ENCODE measurements at regions not wholly inside any gene's neighbourhood (a gene's known extent, or its start where the extent isn't known, plus 50 kb on each side); places are given as distances from the start of the nearest gene placed in this dataset.

DNA sequence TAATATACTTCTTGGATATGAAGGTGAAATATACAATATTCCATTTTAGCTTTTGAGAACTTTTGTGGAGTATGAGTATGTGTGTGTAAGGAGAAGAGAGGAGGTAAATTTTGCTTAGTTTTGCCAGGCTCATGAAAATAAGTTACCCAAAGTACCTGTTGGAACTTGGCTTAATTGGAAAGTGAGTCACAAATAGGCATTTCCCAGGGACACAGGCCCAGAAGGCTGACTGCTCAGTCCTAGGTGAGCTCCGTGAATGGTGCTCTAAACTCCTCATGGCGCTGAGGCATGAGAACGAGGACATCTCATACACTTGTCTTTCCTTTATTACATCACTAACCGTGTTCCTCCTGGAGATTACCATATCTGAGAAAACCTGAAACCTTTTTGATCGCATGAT is 148.5 kb upstream of the RAB12 start:
- TF ChIP-seq, protein P1, sequence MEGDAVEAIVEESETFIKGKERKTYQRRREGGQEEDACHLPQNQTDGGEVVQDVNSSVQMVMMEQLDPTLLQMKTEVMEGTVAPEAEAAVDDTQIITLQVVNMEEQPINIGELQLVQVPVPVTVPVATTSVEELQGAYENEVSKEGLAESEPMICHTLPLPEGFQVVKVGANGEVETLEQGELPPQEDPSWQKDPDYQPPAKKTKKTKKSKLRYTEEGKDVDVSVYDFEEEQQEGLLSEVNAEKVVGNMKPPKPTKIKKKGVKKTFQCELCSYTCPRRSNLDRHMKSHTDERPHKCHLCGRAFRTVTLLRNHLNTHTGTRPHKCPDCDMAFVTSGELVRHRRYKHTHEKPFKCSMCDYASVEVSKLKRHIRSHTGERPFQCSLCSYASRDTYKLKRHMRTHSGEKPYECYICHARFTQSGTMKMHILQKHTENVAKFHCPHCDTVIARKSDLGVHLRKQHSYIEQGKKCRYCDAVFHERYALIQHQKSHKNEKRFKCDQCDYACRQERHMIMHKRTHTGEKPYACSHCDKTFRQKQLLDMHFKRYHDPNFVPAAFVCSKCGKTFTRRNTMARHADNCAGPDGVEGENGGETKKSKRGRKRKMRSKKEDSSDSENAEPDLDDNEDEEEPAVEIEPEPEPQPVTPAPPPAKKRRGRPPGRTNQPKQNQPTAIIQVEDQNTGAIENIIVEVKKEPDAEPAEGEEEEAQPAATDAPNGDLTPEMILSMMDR (conservative IDR thresholded peaks at IDR 0.05; ENCODE audit: low read length): no peak
- no peak for TF ChIP-seq EZH2phosphoT487 (IDR thresholded peaks at IDR 0.05; ENCODE audit: borderline replicate concordance)
